Lung (tissue), 11 donors: ENCODE measurements at regions not wholly inside any gene's neighbourhood (a gene's known extent, or its start where the extent isn't known, plus 50 kb on each side); places are given as distances from the start of the nearest gene placed in this dataset.

Source experiments
- ATAC-seq: fragments of 200-7000 bp; cut with Tn5 transposase; one replicate; pipeline ENCODE4 v1.9.1; 2020; ENCODE audit warnings: moderate number of reproducible peaks; ENCODE audit not compliant: insufficient read depth, low FRiP score
- DNase-seq, 3 donors: peaks; one replicate each; pipeline ENCODE4 v3.0.0-alpha.2; 2013 to 2017
- H3K27ac ChIP-seq, 2 donors: one replicate each; pipeline ENCODE4 v1.5.1; 2013; ENCODE audit warnings: mild to moderate bottlenecking in 2 of 2, moderate library complexity in 2 of 2, control low read depth in 1 of 2, inconsistent platforms in 1 of 2, low read depth in 1 of 2, low read length in 1 of 2
- H3K27me3 ChIP-seq, 3 donors: one replicate each; pipeline ENCODE4 v1.5.1; 2013; ENCODE audit warnings: low read length in 2 of 3; ENCODE audit not compliant: control insufficient read depth in 3 of 3, insufficient read depth in 3 of 3
- H3K36me3 ChIP-seq, 4 donors: one replicate each; pipeline ENCODE4 v1.5.1; 2013; ENCODE audit warnings: low read length in 4 of 4, mild to moderate bottlenecking in 1 of 4, moderate library complexity in 1 of 4; ENCODE audit not compliant: control insufficient read depth in 4 of 4, insufficient read depth in 4 of 4
- H3K4me1 ChIP-seq, 5 donors: one replicate each; pipeline ENCODE4 v1.5.1; 2013; ENCODE audit warnings: low read length in 5 of 5, mild to moderate bottlenecking in 2 of 5, moderate library complexity in 1 of 5; ENCODE audit not compliant: control insufficient read depth in 5 of 5, insufficient read depth in 5 of 5
- H3K4me3 ChIP-seq: one replicate; pipeline ENCODE4 v1.5.1; 2013; ENCODE audit warnings: mild to moderate bottlenecking, control low read depth, moderate library complexity
- H3K9ac ChIP-seq, 2 donors: one replicate each; pipeline ENCODE4 v1.5.1; 2013; ENCODE audit warnings: low read length in 2 of 2, control low read depth in 1 of 2; ENCODE audit not compliant: insufficient read depth in 1 of 2
- H3K9me3 ChIP-seq, 4 donors: one replicate each; pipeline ENCODE4 v1.5.1; 2013; ENCODE audit warnings: low read length in 3 of 4, mild to moderate bottlenecking in 1 of 4, moderate library complexity in 1 of 4; ENCODE audit not compliant: control insufficient read depth in 4 of 4, insufficient read depth in 3 of 4
- CTCF ChIP-seq: IDR thresholded peaks from 2 replicates; pipeline ENCODE4 v1.5.1; 2012; ENCODE audit warnings: mild to moderate bottlenecking; ENCODE audit errors: control extremely low read depth, extremely low read depth
- WGBS, 2 donors: extraction: QIAGEN DNeasy Blood & Tissue Kit; methylation state at CpG; one replicate each; pipeline ENCODE4 v1.1.7; 2013; 5-methylcytosine and 5-hydroxymethylcytosine counted together
- donor health status: control.
- donor health status: control.
- donor health status: Bipolar disorder and iron deficiency.
- donor health status: healthy.
- donor health status: DM: yes; HTN: yes; CAD: no.

GRCh38 chr10:31635009-31635408 lies 293.6 kb downstream of the ARHGAP12 start:
- Histone ChIP-seq H3K4me1 (peaks cover 0 to 3% (median 0%) of the 10 kb centered on the region in 5 donors), H3K9ac (no peak overlapping the region), H3K9me3 (peaks cover 0 to 10% (median 4%) of the 10 kb centered on the region in 4 donors), H3K36me3 (no peaks in the 10 kb centered on the region), H3K27me3 (no peaks in the 10 kb centered on the region), H3K27ac (no peak overlapping the region), H3K4me3 (no peak overlapping the region)
- TF ChIP-seq CTCF: no peak
- ATAC-seq (no peak), DNase-seq (no peak)
- 56 to 66% methylated on average over 1 of the region's 1 CpG for WGBS, 2 donors

GRCh38 chr10:31630861-31631567 lies 297.6 kb downstream of the ARHGAP12 start:
- ATAC-seq: no peak
- H3K27me3 ChIP-seq: no peaks in the 10 kb centered on the region
- no peak overlapping the region for H3K27ac ChIP-seq
- WGBS, 2 donors: 61 to 72% methylated on average over 4 of the region's 4 CpGs
- TF ChIP-seq CTCF: no peak
- no peak overlapping the region for H3K9ac ChIP-seq
- no peaks in the 10 kb centered on the region for H3K36me3 ChIP-seq
- peak in 1 of 3 donors; percentile 17 for DNase-seq
- peaks cover 0 to 3% (median 0%) of the 10 kb centered on the region in 5 donors for H3K4me1 ChIP-seq
- no peak overlapping the region for H3K4me3 ChIP-seq
- peaks cover 0 to 8% (median 2%) of the 10 kb centered on the region in 4 donors for H3K9me3 ChIP-seq

GRCh38 chr10:31625566-31625965 lies 303.1 kb downstream of the ARHGAP12 start:
- Histone ChIP-seq H3K36me3 (no peaks in the 10 kb centered on the region), H3K4me3 (no peak overlapping the region), H3K27me3 (no peaks in the 10 kb centered on the region), H3K27ac (no peak overlapping the region), H3K9me3 (peaks cover 0 to 3% (median 1%) of the 10 kb centered on the region in 4 donors), H3K4me1 (peaks cover 0 to under 1% (median 0%) of the 10 kb centered on the region in 5 donors), H3K9ac (no peak overlapping the region)
- no peak for DNase-seq
- TF ChIP-seq CTCF: no peak
- 88% methylated on average over 4 of the region's 4 CpGs for WGBS, 2 donors
- no peak for ATAC-seq

- H3K4me1 ChIP-seq: peaks cover 0 to 9% (median 0%) of the 10 kb centered on the region in 5 donors
- H3K9me3 ChIP-seq: peaks cover 0 to 3% (median 1%) of the 10 kb centered on the region in 4 donors
- no peak overlapping the region for H3K27ac ChIP-seq
- TF ChIP-seq CTCF: no peak
- no peak overlapping the region for H3K9ac ChIP-seq
- H3K36me3 ChIP-seq: no peaks in the 10 kb centered on the region
- ATAC-seq (no peak), DNase-seq (no peak)
- no peak overlapping the region for H3K4me3 ChIP-seq
- H3K27me3 ChIP-seq: no peaks in the 10 kb centered on the region
These were observed 304.0 kb downstream of the ARHGAP12 start for GRCh38 chr10:31624611-31625010.
